C4-2B (cell line): ENCODE measurements at regions not wholly inside any gene's neighbourhood (a gene's known extent, or its start where the extent isn't known, plus 50 kb on each side); places are given as distances from the start of the nearest gene placed in this dataset.

Experiments
- H3K27ac ChIP-seq: fragments of 450-650 bp; 2 replicates; pipeline ENCODE4 v1.5.1; 2017
- CTCF ChIP-seq: fragments of 450-650 bp; conservative IDR thresholded peaks from 2 replicates; pipeline ENCODE4 v1.5.1; 2017; ENCODE audit warnings: mild to moderate bottlenecking
- ZFX ChIP-seq: fragments of 450-650 bp; IDR thresholded peaks from 2 replicates; pipeline ENCODE4 v1.6.1; 2017

DNA sequence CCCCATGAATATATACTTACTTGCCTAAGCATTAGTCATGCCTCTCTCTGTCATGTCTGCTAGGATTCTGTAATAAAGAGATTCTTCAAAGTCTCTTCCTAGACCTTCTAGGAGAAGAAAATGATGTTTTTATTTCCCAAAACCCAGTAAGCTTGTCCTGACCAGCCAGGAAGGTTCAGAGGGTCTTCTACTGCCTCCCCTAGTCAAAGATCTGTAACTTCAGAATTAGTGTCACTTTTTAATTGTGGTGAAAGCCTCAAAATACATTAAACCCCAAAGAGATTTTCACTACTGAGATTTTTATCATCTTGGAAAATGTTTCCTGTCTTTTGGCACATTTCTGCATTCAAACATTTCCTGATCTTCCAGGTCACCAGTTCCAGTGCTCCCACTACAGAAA is 232.9 kb upstream of the STK17B start:
- TF ChIP-seq ZFX = no peak
- no peak for TF ChIP-seq CTCF
- no peak overlapping the region for H3K27ac ChIP-seq

GRCh38 chr2:196407675-196408264 is 231.7 kb upstream of the CCDC150 start:
- H3K27ac ChIP-seq = no peak overlapping the region
- TF ChIP-seq ZFX (no peak), CTCF (no peak)

DNA sequence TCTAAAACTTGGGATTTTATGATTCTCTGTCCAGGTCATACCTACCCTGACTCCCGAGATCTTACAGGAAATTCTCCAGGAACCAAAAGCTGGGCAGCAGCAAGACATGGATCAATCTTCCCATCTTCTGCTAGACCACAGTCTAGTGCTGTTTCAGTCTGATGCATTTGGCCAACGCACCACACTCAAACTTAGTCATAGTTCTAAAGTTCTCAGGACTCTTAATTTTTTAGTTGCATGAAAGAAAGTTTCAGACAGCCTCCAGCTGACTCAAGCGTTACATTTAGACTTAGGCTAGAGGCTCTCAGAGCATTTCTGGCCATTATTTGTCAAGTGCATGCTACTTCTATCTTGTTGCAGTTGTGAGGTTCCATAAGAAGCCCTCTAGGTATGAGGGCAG is 230.1 kb upstream of the CCDC150 start:
- TF ChIP-seq CTCF = no peak
- no peak for TF ChIP-seq ZFX
- no peak overlapping the region for H3K27ac ChIP-seq

- no peak overlapping the region for H3K27ac ChIP-seq
- TF ChIP-seq ZFX = no peak
- no peak for TF ChIP-seq CTCF
Observed at GRCh38 chr2:196410008-196410407, 229.5 kb upstream of the CCDC150 start.

- H3K27ac ChIP-seq = no peak overlapping the region
- TF ChIP-seq CTCF (no peak), ZFX (no peak)
Observed at GRCh38 chr2:196413821-196414274, 225.7 kb upstream of the CCDC150 start.

GRCh38 chr2:196415384-196415783 is 224.1 kb upstream of the CCDC150 start:
- no peak overlapping the region for H3K27ac ChIP-seq

DNA sequence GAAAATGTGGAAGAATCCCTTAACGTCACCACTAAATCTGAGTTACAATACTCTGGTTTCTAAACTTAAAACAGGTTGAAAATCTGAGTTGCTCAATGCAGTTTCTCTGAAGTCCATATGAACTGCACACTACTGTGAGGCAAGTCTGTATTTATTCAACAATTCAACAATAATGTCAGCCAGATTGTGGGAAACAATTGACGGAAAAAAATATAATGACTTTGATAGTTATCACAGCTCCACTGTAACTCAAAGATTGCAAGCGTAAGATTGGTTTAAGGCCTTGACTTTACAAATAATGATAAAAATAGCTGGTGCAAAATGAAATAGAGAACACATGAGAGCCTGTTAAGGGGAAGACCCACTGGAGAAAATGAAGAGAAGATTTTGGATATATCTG is 219.4 kb upstream of the CCDC150 start:
- H3K27ac ChIP-seq = no peak overlapping the region
- TF ChIP-seq CTCF (no peak), ZFX (no peak)

More at GRCh38 chr2:196415384-196415783, 224.1 kb upstream of the CCDC150 start:
- no peak for TF ChIP-seq CTCF
- TF ChIP-seq ZFX = no peak
